Stimulated activated naive CD8-positive, alpha-beta T cell treated with anti-CD3 and anti-CD28 coated beads, Interleukin-15, Interleukin-2, amounts not matched to agents 100 ng/mL and 50 ng/mL, for 24 hours (primary cell): ENCODE measurements at regions not wholly inside any gene's neighbourhood (a gene's known extent, or its start where the extent isn't known, plus 50 kb on each side); places are given as distances from the start of the nearest gene placed in this dataset.
"Not testable (repeated sequence)": the region's sequence is repeated elsewhere in the genome, so short reads cannot be mapped to it uniquely, and the experiment has no call there.

ENCODE experiments used
- H3K27ac Mint-ChIP-seq: one replicate; pipeline ENCODE4 v1.8.0; 2021; ENCODE audit warnings: mild to moderate bottlenecking, mixed read lengths
- H3K27me3 Mint-ChIP-seq: one replicate; pipeline ENCODE4 v1.8.0; 2021; ENCODE audit warnings: mixed read lengths
- H3K36me3 Mint-ChIP-seq: one replicate; pipeline ENCODE4 v1.8.0; 2021; ENCODE audit warnings: low read depth, mixed read lengths
- H3K4me1 Mint-ChIP-seq: one replicate; pipeline ENCODE4 v1.8.0; 2021; ENCODE audit warnings: low read depth, mixed read lengths
- H3K4me3 Mint-ChIP-seq: one replicate; pipeline ENCODE4 v1.8.0; 2021; ENCODE audit warnings: mild to moderate bottlenecking, mixed read lengths
- H3K9me3 Mint-ChIP-seq: one replicate; pipeline ENCODE4 v1.8.0; 2021; ENCODE audit warnings: mixed read lengths

- Mint-ChIP-seq H3K4me3 (no peak overlapping the region), H3K27ac (no peak overlapping the region), H3K4me1 (no peaks in the 10 kb centered on the region), H3K9me3 (no peaks in the 10 kb centered on the region), H3K27me3 (no peaks in the 10 kb centered on the region), H3K36me3 (no peaks in the 10 kb centered on the region)
Measured at GRCh38 chr4:20087522-20087911, 164.2 kb upstream of the SLIT2 start.

- no peaks in the 10 kb centered on the region for H3K36me3 Mint-ChIP-seq
- no peaks in the 10 kb centered on the region for H3K27me3 Mint-ChIP-seq
- H3K4me1 Mint-ChIP-seq: no peaks in the 10 kb centered on the region
- no peaks in the 10 kb centered on the region for H3K9me3 Mint-ChIP-seq
- H3K4me3 Mint-ChIP-seq: no peak overlapping the region
- H3K27ac Mint-ChIP-seq: no peak overlapping the region
Measured at GRCh38 chr4:20086799-20087521, 164.7 kb upstream of the SLIT2 start.

- no peaks in the 10 kb centered on the region for H3K4me1 Mint-ChIP-seq
- no peak overlapping the region for H3K27ac Mint-ChIP-seq
- no peaks in the 10 kb centered on the region for H3K36me3 Mint-ChIP-seq
Measured at GRCh38 chr4:20086067-20086798, 165.5 kb upstream of the SLIT2 start.

GRCh38 chr4:20085653-20086052, 166.1 kb upstream of the SLIT2 start:
- no peaks in the 10 kb centered on the region for H3K27me3 Mint-ChIP-seq
- H3K27ac Mint-ChIP-seq: no peak overlapping the region
- no peak overlapping the region for H3K4me3 Mint-ChIP-seq
- H3K4me1 Mint-ChIP-seq: no peaks in the 10 kb centered on the region
- no peaks in the 10 kb centered on the region for H3K36me3 Mint-ChIP-seq
- no peaks in the 10 kb centered on the region for H3K9me3 Mint-ChIP-seq

More at GRCh38 chr4:20086067-20086798, 165.5 kb upstream of the SLIT2 start:
- Mint-ChIP-seq H3K4me3 (no peak overlapping the region), H3K27me3 (no peaks in the 10 kb centered on the region), H3K9me3 (no peaks in the 10 kb centered on the region)

- no peaks in the 10 kb centered on the region for H3K9me3 Mint-ChIP-seq
- no peaks in the 10 kb centered on the region for H3K36me3 Mint-ChIP-seq
- no peak overlapping the region for H3K4me3 Mint-ChIP-seq
- H3K4me1 Mint-ChIP-seq: no peaks in the 10 kb centered on the region
- H3K27ac Mint-ChIP-seq: no peak overlapping the region
- no peaks in the 10 kb centered on the region for H3K27me3 Mint-ChIP-seq
Measured at GRCh38 chr4:20085156-20085555, 166.5 kb upstream of the SLIT2 start.

- Mint-ChIP-seq H3K27me3 (no peaks in the 10 kb centered on the region), H3K9me3 (no peaks in the 10 kb centered on the region), H3K4me3 (no peak overlapping the region), H3K36me3 (no peaks in the 10 kb centered on the region), H3K4me1 (no peaks in the 10 kb centered on the region), H3K27ac (no peak overlapping the region)
Measured at GRCh38 chr4:20084488-20084887, 167.2 kb upstream of the SLIT2 start.

GRCh38 chr4:20078644-20079043, 173.1 kb upstream of the SLIT2 start:
- peaks cover 8% of the 10 kb centered on the region for H3K9me3 Mint-ChIP-seq

GRCh38 chr4:20075248-20075871, 176.3 kb upstream of the SLIT2 start:
- no peaks in the 10 kb centered on the region for H3K36me3 Mint-ChIP-seq
- H3K4me1 Mint-ChIP-seq: no peaks in the 10 kb centered on the region
- no peak overlapping the region for H3K27ac Mint-ChIP-seq
- H3K27me3 Mint-ChIP-seq: no peaks in the 10 kb centered on the region
- no peak overlapping the region for H3K4me3 Mint-ChIP-seq
- H3K9me3 Mint-ChIP-seq: peaks cover 8% of the 10 kb centered on the region

More at GRCh38 chr4:20078644-20079043, 173.1 kb upstream of the SLIT2 start:
- H3K27ac Mint-ChIP-seq: no peak overlapping the region
- no peak overlapping the region for H3K4me3 Mint-ChIP-seq
- no peaks in the 10 kb centered on the region for H3K4me1 Mint-ChIP-seq
- no peaks in the 10 kb centered on the region for H3K36me3 Mint-ChIP-seq
- no peaks in the 10 kb centered on the region for H3K27me3 Mint-ChIP-seq

- Mint-ChIP-seq H3K4me1 (no peaks in the 10 kb centered on the region), H3K36me3 (no peaks in the 10 kb centered on the region), H3K27me3 (no peaks in the 10 kb centered on the region), H3K9me3 (peaks cover 8% of the 10 kb centered on the region), H3K27ac (no peak overlapping the region), H3K4me3 (no peak overlapping the region)
Measured at GRCh38 chr4:20074450-20074849, 177.3 kb upstream of the SLIT2 start.

GRCh38 chr4:20065952-20066351, 185.8 kb upstream of the SLIT2 start:
- H3K9me3 Mint-ChIP-seq: peaks cover 8% of the 10 kb centered on the region
- H3K27ac Mint-ChIP-seq: no peak overlapping the region
- H3K4me1 Mint-ChIP-seq: no peaks in the 10 kb centered on the region
- no peaks in the 10 kb centered on the region for H3K27me3 Mint-ChIP-seq
- H3K4me3 Mint-ChIP-seq: no peak overlapping the region
- H3K36me3 Mint-ChIP-seq: no peaks in the 10 kb centered on the region

GRCh38 chr4:20062857-20063256, 188.8 kb upstream of the SLIT2 start:
- H3K9me3 Mint-ChIP-seq: peaks cover 18% of the 10 kb centered on the region
- H3K27me3 Mint-ChIP-seq, H3K27ac Mint-ChIP-seq, H3K36me3 Mint-ChIP-seq, H3K4me3 Mint-ChIP-seq, H3K4me1 Mint-ChIP-seq: not testable (repeated sequence)

GRCh38 chr4:20062054-20062453, 189.7 kb upstream of the SLIT2 start:
- Mint-ChIP-seq H3K9me3 (peaks cover 22% of the 10 kb centered on the region), H3K27ac (no peak overlapping the region), H3K36me3 (no peaks in the 10 kb centered on the region), H3K4me1 (no peaks in the 10 kb centered on the region), H3K4me3 (no peak overlapping the region), H3K27me3 (no peaks in the 10 kb centered on the region)

- Mint-ChIP-seq H3K9me3 (peaks cover 15% of the 10 kb centered on the region), H3K27me3 (no peaks in the 10 kb centered on the region), H3K27ac (no peak overlapping the region), H3K4me1 (no peaks in the 10 kb centered on the region), H3K4me3 (no peak overlapping the region), H3K36me3 (no peaks in the 10 kb centered on the region)
Measured at GRCh38 chr4:20050768-20051167, 200.9 kb upstream of the SLIT2 start.

GRCh38 chr4:20049889-20050288, 201.8 kb upstream of the SLIT2 start:
- H3K27ac Mint-ChIP-seq: no peak overlapping the region
- H3K27me3 Mint-ChIP-seq: no peaks in the 10 kb centered on the region
- H3K4me1 Mint-ChIP-seq: no peaks in the 10 kb centered on the region
- no peak overlapping the region for H3K4me3 Mint-ChIP-seq
- H3K36me3 Mint-ChIP-seq: no peaks in the 10 kb centered on the region
- H3K9me3 Mint-ChIP-seq: peaks cover 10% of the 10 kb centered on the region

GRCh38 chr4:20046931-20047677, 204.6 kb upstream of the SLIT2 start:
- Mint-ChIP-seq H3K27ac (no peak overlapping the region), H3K4me3 (no peak overlapping the region), H3K27me3 (no peaks in the 10 kb centered on the region), H3K9me3 (peaks cover 15% of the 10 kb centered on the region), H3K4me1 (no peaks in the 10 kb centered on the region), H3K36me3 (no peaks in the 10 kb centered on the region)
